Liver (tissue), 3 donors: ENCODE measurements at regions not wholly inside any gene's neighbourhood (a gene's known extent, or its start where the extent isn't known, plus 50 kb on each side); places are given as distances from the start of the nearest gene placed in this dataset.

Experiments
- CTCF ChIP-seq: fragments of 150-350 bp; IDR thresholded peaks from 2 replicates; pipeline ENCODE4 v1.5.1; 2017; ENCODE audit warnings: improper control_type of control experiment, low read depth, low read length; ENCODE audit not compliant: missing input control
- FOXA1 ChIP-seq: IDR thresholded peaks from 2 replicates; pipeline ENCODE4 v1.6.1; 2016; ENCODE audit warnings: antibody characterized with exemption
- FOXA2 ChIP-seq: IDR thresholded peaks from 2 replicates; pipeline ENCODE4 v1.6.1; 2016; ENCODE audit warnings: antibody characterized with exemption
- GABPA ChIP-seq, 2 donors: IDR thresholded peaks in 1 of 2; conservative IDR thresholded peaks in 1 of 2; 2 replicates each; pipeline ENCODE4 v1.6.1; 2016; ENCODE audit warnings: antibody characterized with exemption in 2 of 2, mild to moderate bottlenecking in 1 of 2, moderate library complexity in 1 of 2
- MAX ChIP-seq: IDR thresholded peaks from 2 replicates; pipeline ENCODE4 v1.6.1; 2016; ENCODE audit warnings: antibody characterized with exemption
- NR2F2 ChIP-seq: IDR thresholded peaks from 2 replicates; pipeline ENCODE4 v1.6.1; 2016; ENCODE audit warnings: antibody characterized with exemption
- RAD21 ChIP-seq, 2 donors: IDR thresholded peaks; 2 replicates each; pipeline ENCODE4 v1.6.1; 2016; ENCODE audit warnings: antibody characterized with exemption in 2 of 2, mild to moderate bottlenecking in 2 of 2
- SP1 ChIP-seq: IDR thresholded peaks from 2 replicates; pipeline ENCODE4 v1.6.1; 2018; ENCODE audit warnings: antibody characterized with exemption, mild to moderate bottlenecking
- ZBTB33 ChIP-seq: IDR thresholded peaks from 2 replicates; pipeline ENCODE4 v1.6.1; 2016; ENCODE audit warnings: antibody characterized with exemption
- donor health status: healthy.
- donor health status: healthy.

GRCh38 chr1:43066578-43066977 is 105.5 kb downstream of the EBNA1BP2 start:
- TF ChIP-seq CTCF (no peak), NR2F2 (no peak), ZBTB33 (no peak), MAX (no peak), FOXA1 (no peak), FOXA2 (no peak), GABPA (IDR thresholded peaks at IDR 0.05 in 1 of 2, conservative IDR thresholded peaks at IDR 0.05 in 1 of 2) (no peak), SP1 (no peak), RAD21 (IDR thresholded peaks at IDR 0.05) (no peak)
